H1 (cell line): ENCODE measurements at regions not wholly inside any gene's neighbourhood (a gene's known extent, or its start where the extent isn't known, plus 50 kb on each side); places are given as distances from the start of the nearest gene placed in this dataset.

Source experiments
- CTCF ChIP-seq, 3 experiments: IDR thresholded peaks; 1 replicate in 2 of 3; 2 replicates in 1 of 3; pipeline versions ENCODE4 v1.5.1 to v1.6.1; 2011; ENCODE audit warnings: low read length in 3 of 3, mild to moderate bottlenecking in 3 of 3, inconsistent platforms in 2 of 3, low read depth in 1 of 3, moderate library complexity in 1 of 3; ENCODE audit not compliant: insufficient read depth in 1 of 3; ENCODE audit errors: control extremely low read depth in 1 of 3
- EP300 ChIP-seq, 2 experiments: IDR thresholded peaks; 1 replicate in 1 of 2; 2 replicates in 1 of 2; pipeline ENCODE4 v1.6.1; 2011 to 2012; ENCODE audit warnings: low read depth in 2 of 2, low read length in 2 of 2, mild to moderate bottlenecking in 2 of 2, borderline replicate concordance in 1 of 2, inconsistent platforms in 1 of 2, moderate library complexity in 1 of 2
- POLR2A ChIP-seq, 2 experiments: IDR thresholded peaks; 1 replicate in 1 of 2; 2 replicates in 1 of 2; pipeline ENCODE4 v1.6.1; 2011; ENCODE audit warnings: low read depth in 2 of 2, low read length in 2 of 2, mild to moderate bottlenecking in 2 of 2; ENCODE audit errors: control extremely low read depth in 1 of 2

GRCh38 chr1:208835097-208835463 lies 590.9 kb upstream of the PLXNA2 start:
- TF ChIP-seq POLR2A (IDR thresholded peaks at IDR 0.05; ENCODE audit: control extremely low read depth in 1 of 2, low read depth in 2 of 2, low read length in 2 of 2), result no peak
- TF ChIP-seq CTCF (IDR thresholded peaks at IDR 0.05; ENCODE audit: control extremely low read depth in 1 of 3, insufficient read depth in 1 of 3, low read depth in 1 of 3, low read length in 3 of 3), result peak in 1 of 3 experiments; percentile 3; a peak in 1 of 4 replicates
- no peak for TF ChIP-seq EP300 (IDR thresholded peaks at IDR 0.05; ENCODE audit: borderline replicate concordance in 1 of 2, low read depth in 2 of 2, low read length in 2 of 2)
